ENCODE measurements at regions not wholly inside any gene's neighbourhood (a gene's known extent, or its start where the extent isn't known, plus 50 kb on each side); places are given as distances from the start of the nearest gene placed in this dataset.

GRCh38 chr5:113846941-113847340 lies 333.4 kb downstream of the YTHDC2 start:
- H3K4me3 ChIP-seq (ENCODE audit: control insufficient read depth, low read depth, low read length): no peak overlapping the region
- no peak for TF ChIP-seq CTCF (IDR thresholded peaks at IDR 0.05; ENCODE audit: control insufficient read depth, insufficient read depth, low read depth, low read length, missing control alignments)
- no peak for DNase-seq (ENCODE audit: low read depth)

DNA sequence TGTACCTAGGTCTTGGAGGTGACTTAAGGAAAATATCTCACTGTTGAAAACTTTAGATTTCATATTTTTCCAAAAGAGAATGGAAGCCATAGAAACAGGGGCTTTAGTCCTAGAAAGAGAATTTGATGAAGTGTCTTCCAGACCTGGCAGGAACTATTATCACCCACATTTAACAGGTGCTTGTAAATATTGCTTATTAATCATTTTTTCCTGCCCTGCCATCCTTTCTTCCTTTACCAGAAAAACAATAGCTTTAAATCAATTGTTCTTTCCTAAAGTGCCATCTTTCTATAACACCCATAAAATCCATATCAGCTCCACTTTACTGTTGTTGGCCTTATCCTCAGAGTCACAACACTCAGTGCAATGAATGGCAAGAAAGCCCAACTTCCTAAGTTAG lies 350.9 kb downstream of the YTHDC2 start:
- no peak for TF ChIP-seq CTCF (IDR thresholded peaks at IDR 0.05; ENCODE audit: control insufficient read depth, insufficient read depth, low read depth, low read length, missing control alignments)
- no peak overlapping the region for H3K4me3 ChIP-seq (ENCODE audit: control insufficient read depth, low read depth, low read length)
- DNase-seq (ENCODE audit: low read depth): no peak

DNA sequence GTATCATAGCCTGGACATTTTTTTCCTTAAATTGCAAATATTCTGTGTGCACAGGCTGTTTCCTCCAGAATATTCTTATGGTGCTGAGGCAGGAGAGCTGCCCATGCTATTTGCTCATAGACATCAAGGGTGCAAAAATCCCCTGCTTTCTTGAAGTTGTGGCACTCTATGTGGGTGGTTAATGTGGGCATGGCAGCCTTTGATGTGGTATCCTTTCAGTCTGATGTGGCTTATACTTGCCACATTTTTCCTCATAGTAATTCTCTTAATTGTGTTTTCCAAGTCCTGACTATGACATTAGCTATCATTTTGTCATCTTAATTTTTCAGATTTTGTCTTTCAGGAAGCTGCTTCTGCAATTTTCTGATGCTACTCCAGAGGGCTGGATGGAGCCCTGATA lies 353.3 kb downstream of the YTHDC2 start:
- no peak for DNase-seq (ENCODE audit: low read depth)
- TF ChIP-seq CTCF (IDR thresholded peaks at IDR 0.05; ENCODE audit: control insufficient read depth, insufficient read depth, low read depth, low read length, missing control alignments): no peak
- no peak overlapping the region for H3K4me3 ChIP-seq (ENCODE audit: control insufficient read depth, low read depth, low read length)

DNA sequence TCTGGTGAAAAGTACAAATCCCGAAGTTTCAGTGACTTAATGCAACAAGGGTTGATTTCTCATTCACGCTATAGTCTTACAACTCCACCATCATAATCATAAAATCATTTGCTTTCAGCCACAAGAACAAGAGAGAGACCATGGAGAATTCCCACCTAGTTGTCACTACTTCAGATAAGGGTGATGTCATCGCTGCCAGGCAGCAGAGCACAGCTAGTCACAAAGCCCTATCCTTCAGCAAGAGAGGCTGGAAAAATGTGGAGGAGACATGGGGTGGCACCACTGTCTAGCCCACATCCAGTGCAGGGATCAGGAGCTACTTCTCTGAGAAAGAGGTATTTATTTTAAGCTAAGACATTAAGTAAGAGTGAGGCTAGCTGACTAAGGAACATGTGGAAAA lies 356.1 kb downstream of the YTHDC2 start:
- no peak overlapping the region for H3K4me3 ChIP-seq (ENCODE audit: control insufficient read depth, low read depth, low read length)
- TF ChIP-seq CTCF (IDR thresholded peaks at IDR 0.05; ENCODE audit: control insufficient read depth, insufficient read depth, low read depth, low read length, missing control alignments): no peak
- DNase-seq (ENCODE audit: low read depth): no peak

DNA sequence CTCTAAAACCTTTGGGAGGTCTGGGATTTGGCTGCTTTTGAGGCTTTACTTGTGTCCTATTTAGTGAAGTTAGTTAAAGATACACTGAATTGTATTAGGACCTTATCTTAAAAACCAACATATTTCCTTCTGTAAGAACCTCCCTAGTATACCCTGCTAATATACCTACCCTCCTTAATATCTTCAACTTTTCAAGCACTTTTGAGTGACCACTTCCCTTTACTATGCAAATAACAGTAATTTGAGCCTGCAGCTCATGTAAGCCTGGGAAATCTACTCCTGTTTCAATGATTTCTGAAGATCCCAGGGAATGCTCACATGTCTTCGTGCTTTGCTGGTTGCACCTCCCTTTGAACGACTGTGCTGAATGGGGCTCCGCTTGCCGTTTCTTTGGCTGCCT lies 358.5 kb downstream of the YTHDC2 start:
- TF ChIP-seq CTCF (IDR thresholded peaks at IDR 0.05; ENCODE audit: control insufficient read depth, insufficient read depth, low read depth, low read length, missing control alignments): no peak
- no peak for DNase-seq (ENCODE audit: low read depth)
- H3K4me3 ChIP-seq (ENCODE audit: control insufficient read depth, low read depth, low read length): no peak overlapping the region

GRCh38 chr5:113875096-113875495 lies 361.6 kb downstream of the YTHDC2 start:
- no peak for TF ChIP-seq CTCF (IDR thresholded peaks at IDR 0.05; ENCODE audit: control insufficient read depth, insufficient read depth, low read depth, low read length, missing control alignments)
- DNase-seq (ENCODE audit: low read depth): no peak
- no peak overlapping the region for H3K4me3 ChIP-seq (ENCODE audit: control insufficient read depth, low read depth, low read length)

- DNase-seq (ENCODE audit: low read depth): no peak
- TF ChIP-seq CTCF (IDR thresholded peaks at IDR 0.05; ENCODE audit: control insufficient read depth, insufficient read depth, low read depth, low read length, missing control alignments): no peak
- no peak overlapping the region for H3K4me3 ChIP-seq (ENCODE audit: control insufficient read depth, low read depth, low read length)
Measured at GRCh38 chr5:113891491-113891890, 378.0 kb downstream of the YTHDC2 start.

All from AG09309 (cell line).